GM12872 (cell line): ENCODE measurements at regions not wholly inside any gene's neighbourhood (a gene's known extent, or its start where the extent isn't known, plus 50 kb on each side); places are given as distances from the start of the nearest gene placed in this dataset.

Experiments
- TF ChIP-seq, protein P1 (sequence below): IDR thresholded peaks from 3 replicates; pipeline ENCODE4 v1.5.1; 2011; ENCODE audit warnings: low read depth, mild to moderate bottlenecking, low read length, moderate library complexity; ENCODE audit not compliant: insufficient read depth

DNA sequence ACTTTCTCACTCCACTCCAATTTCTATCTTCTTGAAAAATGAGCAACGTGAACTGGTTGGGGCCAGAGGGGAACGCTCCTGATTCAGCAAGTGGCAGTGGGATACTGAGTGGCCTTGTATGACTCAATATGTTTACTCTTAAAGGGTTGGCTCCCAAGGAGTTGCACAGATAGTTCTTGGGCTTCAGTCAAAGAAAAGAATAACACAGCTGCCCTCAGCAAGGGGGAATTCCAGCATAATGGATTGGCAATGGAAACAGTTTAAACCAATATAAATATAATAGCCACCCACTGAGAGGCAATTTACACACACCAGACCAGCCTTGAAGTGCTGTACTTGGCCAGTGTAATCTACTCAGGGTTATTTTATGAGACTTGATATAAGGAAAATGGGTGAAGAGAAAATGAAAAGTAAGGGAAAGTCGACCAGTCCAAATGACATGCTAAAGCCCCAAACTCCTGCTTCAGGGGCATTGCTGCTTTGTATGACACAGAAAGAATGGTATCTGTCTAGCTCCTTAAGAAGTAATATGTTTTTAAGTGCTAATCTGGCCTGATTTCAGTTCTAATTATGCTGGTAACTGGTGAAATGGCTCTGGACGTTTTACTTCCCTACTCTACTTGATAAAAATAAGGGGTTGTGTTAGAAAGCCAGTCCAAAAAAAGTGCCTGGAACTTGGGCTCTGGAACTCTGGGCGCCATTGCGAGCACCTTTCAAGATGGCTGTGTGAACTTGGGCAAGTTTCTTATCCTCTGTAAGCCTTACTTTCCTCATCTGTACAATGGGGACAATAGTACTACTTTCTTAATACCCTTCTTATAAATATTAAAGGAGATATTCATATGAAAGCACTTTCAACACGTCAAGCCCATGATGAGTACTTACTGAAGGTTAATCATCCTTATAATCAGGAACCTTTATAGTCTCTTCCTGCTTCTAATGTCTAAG lies 712.9 kb upstream of the MAP3K7 start:
- TF ChIP-seq, protein P1, sequence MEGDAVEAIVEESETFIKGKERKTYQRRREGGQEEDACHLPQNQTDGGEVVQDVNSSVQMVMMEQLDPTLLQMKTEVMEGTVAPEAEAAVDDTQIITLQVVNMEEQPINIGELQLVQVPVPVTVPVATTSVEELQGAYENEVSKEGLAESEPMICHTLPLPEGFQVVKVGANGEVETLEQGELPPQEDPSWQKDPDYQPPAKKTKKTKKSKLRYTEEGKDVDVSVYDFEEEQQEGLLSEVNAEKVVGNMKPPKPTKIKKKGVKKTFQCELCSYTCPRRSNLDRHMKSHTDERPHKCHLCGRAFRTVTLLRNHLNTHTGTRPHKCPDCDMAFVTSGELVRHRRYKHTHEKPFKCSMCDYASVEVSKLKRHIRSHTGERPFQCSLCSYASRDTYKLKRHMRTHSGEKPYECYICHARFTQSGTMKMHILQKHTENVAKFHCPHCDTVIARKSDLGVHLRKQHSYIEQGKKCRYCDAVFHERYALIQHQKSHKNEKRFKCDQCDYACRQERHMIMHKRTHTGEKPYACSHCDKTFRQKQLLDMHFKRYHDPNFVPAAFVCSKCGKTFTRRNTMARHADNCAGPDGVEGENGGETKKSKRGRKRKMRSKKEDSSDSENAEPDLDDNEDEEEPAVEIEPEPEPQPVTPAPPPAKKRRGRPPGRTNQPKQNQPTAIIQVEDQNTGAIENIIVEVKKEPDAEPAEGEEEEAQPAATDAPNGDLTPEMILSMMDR: no peak

DNA sequence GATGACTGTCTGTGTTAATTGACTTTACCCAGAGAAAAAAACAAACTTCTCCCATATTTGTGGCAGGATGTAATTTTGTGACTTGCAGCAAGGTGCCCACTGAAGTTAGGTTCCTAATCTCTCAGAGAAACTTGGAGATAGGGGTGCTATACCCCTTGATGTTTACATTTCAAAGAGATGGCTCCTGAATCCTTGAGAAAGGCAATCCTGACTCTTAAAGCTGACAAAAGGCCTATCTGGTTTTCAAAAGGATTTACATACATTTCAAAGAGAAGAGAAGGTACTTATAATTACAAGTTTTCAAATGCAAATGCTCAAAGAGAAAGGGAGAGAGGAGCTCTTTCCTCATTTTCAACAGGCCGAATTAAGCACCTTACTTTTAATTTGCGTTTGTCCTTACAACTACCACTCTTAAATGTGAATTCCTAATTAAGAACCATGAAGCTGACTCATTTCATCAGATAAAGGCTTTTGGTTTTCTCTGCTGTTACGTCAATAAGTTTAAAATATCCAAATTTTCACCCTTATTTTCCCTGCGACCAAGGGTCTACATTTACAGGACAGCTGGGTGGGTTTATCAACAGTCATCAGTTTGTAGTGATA lies 711.8 kb upstream of the MAP3K7 start:
- TF ChIP-seq, protein P1: no peak

DNA sequence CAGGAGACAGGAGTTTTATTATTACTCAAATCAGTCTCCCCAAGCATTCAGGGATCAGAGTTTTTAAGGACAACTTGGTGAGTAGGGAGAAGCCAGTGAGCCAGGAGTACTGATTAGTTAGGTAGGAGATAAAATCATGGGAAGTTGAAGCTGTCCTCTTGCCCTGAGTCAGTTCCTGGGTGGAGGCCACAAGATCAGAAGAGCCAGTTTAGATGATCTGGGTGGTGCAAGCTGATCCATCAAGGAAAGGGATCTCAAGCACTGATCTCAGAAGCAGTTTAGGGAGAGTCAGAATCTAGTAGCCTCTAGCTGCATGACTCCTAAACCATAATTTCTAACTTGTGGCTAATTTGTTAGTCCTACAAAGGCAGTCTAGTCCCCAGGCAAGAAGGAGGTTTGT lies 706.5 kb upstream of the MAP3K7 start:
- TF ChIP-seq, protein P1: no peak

DNA sequence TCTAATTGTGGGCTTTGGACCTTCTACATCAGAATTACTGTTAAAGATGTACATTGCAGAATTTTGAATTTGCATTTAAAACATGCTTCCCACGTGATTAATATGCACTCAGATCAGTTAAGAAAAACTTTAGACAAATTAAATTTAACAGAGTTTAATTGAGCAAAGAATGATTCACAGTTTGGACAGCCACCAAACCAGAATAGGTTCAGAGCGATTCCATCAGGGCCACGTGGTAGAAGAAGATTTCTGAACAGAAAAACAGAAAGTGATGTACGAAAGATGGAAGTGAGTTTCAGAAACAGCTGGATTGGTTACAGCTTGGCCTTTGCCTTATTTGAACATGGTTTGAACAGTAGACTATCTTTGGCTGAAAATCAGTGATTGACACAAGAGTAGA lies 704.2 kb upstream of the MAP3K7 start:
- TF ChIP-seq, protein P1: no peak

DNA sequence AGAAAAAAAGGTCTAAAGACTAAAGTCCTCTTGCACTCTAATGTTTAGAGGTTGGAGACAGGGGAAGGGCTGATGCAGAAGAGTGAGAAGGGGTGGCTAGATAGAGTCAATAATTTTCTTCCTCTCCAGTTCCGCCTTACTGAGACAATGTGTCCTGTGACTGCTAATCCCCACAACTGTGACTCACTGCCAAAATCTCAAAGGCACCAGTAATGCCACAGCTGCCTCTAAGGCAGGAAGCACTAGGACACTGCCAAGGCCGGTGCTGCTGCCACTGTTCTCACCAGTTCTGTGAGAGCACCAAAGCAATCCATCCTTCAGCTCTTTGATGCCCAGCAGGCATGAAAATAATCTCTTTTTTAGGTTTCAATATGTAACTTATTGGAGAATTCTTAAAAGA lies 701.9 kb upstream of the MAP3K7 start:
- TF ChIP-seq, protein P1: no peak

DNA sequence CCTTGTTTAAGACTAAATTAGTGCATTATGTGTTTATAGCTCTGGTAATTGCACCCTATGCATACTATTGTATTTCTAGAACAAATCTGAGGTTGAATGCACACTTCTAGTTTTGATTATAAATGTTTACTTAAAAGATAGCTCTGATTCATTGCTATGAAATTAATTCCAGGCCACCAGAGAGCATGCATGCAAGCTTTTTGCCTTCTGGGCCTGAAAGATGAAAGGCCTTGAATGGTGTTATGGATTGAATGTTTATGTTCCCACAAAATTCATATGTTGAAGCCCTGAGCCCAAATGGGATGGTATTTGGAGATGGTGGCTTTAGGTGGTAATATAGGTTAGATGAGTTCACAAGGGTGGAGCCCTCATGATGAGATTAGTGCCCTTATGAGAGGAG lies 695.0 kb upstream of the MAP3K7 start:
- TF ChIP-seq, protein P1: no peak

DNA sequence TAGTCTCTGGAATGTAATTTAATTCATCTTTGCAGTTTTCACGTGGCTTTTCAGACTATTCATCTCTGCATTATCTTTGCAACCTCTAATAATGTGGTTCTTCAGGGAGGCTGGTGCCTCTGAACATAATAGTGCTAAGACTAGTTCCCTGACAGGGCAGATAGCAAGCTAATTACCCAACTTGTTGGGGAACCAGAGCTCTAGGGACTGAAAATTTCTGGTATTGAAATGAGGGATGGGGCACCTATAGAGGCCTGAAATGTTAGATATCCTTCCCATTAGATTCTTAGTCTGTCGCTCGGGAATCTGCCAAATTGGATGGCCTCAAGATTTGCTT lies 693.6 kb upstream of the MAP3K7 start:
- TF ChIP-seq, protein P1: no peak
